ENCODE measurements at regions not wholly inside any gene's neighbourhood (a gene's known extent, or its start where the extent isn't known, plus 50 kb on each side); places are given as distances from the start of the nearest gene placed in this dataset.

DNA sequence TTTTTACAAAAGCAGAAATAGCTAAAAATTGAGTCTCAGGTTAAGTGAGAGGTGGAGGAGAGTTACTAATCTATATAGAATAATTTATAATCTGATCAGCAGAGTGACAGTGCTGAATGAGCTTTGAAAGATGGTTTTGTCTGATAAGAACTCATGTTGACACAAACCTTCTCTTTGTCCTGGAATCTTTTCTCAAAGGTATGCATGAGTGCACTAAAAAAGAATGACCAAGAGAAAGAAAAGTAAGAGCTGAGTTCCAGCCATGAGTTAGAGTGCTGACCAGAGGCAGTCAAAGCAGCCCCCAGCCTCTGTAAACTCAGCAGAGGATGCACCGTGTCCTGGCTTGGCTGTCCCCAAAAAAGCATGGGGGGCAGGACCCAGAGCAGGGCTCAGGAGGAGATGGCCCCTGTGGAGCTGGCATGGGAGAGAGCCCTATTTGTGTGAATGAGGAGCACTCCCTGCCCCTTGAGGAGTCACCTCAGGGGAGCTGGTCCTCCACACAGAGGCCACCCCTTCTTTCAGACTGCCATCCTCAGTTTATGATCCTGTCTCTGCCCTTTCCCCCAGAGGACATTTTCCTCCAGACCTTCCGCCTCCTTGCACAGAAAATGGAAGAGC, 129.8 kb downstream of the SEC23A start:
- TF ChIP-seq, protein P1, sequence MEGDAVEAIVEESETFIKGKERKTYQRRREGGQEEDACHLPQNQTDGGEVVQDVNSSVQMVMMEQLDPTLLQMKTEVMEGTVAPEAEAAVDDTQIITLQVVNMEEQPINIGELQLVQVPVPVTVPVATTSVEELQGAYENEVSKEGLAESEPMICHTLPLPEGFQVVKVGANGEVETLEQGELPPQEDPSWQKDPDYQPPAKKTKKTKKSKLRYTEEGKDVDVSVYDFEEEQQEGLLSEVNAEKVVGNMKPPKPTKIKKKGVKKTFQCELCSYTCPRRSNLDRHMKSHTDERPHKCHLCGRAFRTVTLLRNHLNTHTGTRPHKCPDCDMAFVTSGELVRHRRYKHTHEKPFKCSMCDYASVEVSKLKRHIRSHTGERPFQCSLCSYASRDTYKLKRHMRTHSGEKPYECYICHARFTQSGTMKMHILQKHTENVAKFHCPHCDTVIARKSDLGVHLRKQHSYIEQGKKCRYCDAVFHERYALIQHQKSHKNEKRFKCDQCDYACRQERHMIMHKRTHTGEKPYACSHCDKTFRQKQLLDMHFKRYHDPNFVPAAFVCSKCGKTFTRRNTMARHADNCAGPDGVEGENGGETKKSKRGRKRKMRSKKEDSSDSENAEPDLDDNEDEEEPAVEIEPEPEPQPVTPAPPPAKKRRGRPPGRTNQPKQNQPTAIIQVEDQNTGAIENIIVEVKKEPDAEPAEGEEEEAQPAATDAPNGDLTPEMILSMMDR (IDR thresholded peaks at IDR 0.05; ENCODE audit: low read length, missing control alignments), result no peak
- DNase-seq (ENCODE audit: low read depth), result no peak
- no peak overlapping the region for H3K4me3 ChIP-seq (replicated peaks; ENCODE audit: low read depth, low read length)

DNA sequence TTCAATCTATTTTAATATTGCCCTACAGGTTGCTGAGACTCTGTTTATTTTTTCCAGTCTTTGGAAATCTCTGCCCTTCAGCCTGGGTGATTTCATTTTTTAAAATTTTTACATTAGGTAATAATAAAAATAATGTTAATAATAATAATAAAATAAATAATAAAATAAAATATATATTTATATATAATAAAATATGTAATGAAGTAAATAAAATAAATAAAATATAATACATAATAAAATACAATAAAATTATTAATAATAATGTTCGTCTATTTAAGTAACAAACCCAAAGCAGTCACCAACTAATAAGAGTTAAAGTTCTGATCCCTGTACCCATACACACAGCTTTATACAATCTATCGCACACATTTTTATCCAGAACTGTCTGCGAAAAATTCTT, 130.5 kb downstream of the SEC23A start:
- TF ChIP-seq, protein P1 (IDR thresholded peaks at IDR 0.05; ENCODE audit: low read length, missing control alignments), result no peak
- no peak for DNase-seq (ENCODE audit: low read depth)

DNA sequence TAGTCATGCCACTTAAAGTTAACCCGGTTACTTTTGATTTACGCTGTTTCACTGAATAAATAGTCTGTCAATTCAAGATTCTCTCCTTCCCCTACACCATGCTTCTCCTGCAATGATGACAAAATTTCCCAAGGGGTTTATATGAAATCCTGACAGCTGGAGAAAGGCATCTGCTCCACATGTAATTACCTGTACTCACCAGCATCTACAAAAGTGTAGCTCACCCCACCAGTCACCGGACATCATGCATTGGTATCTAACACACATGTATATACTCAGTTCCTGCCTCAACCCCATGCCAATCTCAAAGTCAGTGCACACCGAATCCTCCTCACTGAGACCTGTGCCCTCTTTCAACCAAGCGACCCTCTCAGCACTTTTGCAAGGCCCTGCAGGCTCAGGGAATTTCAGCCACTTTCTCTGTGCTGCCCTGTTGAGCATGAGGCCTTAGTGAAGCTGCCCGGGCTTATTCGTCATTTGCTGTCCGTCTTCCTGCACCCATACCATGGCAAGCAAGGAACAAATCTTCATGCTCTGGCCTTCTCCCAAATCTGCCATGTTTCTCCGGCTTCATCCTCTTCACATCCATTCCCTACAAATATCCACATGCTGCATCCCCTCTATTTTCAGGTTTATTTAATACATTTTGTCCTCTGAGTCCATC, 131.6 kb downstream of the SEC23A start:
- H3K4me3 ChIP-seq (replicated peaks; ENCODE audit: low read depth, low read length), result no peak overlapping the region
- TF ChIP-seq, protein P1 (IDR thresholded peaks at IDR 0.05; ENCODE audit: low read length, missing control alignments), result no peak
- no peak for DNase-seq (ENCODE audit: low read depth)

More for the DNA sequence above, 130.5 kb downstream of the SEC23A start:
- no peak overlapping the region for H3K4me3 ChIP-seq (replicated peaks; ENCODE audit: low read depth, low read length)

DNA sequence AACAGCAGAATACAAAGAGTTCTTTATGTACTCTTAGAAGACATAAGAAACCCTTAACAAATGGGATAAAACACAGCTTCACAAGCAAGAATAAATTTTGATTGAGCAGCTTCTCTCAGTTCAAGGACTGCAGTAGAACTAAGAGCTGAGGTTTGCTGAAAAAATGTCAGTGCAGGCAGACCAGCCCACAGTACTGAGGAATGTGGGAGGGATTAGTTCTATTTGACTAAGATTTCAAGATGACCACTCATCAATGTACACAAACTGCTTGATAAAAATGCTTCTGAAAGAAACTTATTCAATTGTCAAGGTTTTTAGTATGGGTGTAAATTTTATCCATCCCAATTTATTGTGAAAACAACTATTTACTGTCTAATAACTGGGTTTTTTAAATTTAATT, 138.4 kb downstream of the SEC23A start:
- H3K4me3 ChIP-seq (replicated peaks; ENCODE audit: low read depth, low read length), result no peak overlapping the region
- TF ChIP-seq, protein P1 (IDR thresholded peaks at IDR 0.05; ENCODE audit: low read length, missing control alignments), result no peak
- DNase-seq (ENCODE audit: low read depth), result peak; percentile 38

DNA sequence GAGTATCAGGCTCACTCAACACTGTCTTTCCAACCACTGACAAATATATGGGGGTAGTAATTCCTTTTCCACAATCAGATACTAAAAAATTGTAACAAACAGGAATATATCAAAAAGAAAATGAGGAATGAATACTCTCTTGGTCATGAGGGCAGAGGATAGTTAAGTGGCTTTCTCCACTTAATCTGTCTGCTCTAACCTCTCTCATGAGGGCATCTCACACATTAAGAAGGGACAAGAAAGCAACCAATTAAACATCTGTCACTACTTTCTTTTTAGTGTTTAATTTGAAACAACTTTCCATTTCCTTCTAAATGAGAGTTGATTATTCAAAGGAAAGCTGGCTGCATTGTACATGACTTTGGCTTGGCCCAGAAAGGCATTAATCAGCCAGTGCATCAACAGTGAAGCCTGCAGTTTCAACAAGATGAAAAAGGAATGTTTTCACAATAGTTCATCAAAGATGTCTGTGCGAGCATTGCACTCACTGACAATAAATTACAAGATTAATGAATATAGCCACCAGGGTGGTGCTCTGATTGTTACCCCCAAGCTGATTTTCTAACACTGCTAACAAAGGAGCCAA, 142.0 kb downstream of the SEC23A start:
- H3K4me3 ChIP-seq (replicated peaks; ENCODE audit: low read depth, low read length), result no peak overlapping the region
- TF ChIP-seq, protein P1 (IDR thresholded peaks at IDR 0.05; ENCODE audit: low read length, missing control alignments), result no peak
- DNase-seq (ENCODE audit: low read depth), result no peak

DNA sequence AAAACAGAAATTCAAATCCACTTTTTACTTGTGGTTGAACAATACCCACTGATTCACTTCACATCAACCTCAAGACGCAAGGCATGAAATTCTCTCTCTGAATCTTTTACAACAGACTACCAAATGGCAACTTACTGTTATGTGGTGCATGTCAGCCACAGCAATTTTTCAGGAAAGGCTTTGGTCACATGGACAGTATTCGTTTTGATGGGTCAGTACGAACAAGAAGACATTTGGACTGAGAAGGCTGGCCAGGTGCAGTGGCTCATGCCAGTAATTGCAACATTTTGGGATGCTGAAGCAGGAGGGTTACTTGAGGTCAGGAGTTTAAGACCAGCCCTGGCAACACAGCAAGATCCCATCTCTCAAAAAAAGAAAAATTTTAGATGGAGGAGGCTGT, 144.0 kb downstream of the SEC23A start:
- TF ChIP-seq, protein P1 (IDR thresholded peaks at IDR 0.05; ENCODE audit: low read length, missing control alignments), result no peak
- no peak for DNase-seq (ENCODE audit: low read depth)
- H3K4me3 ChIP-seq (replicated peaks; ENCODE audit: low read depth, low read length), result no peak overlapping the region

Data from fibroblast of pulmonary artery (primary cell).